ENCODE measurements at regions not wholly inside any gene's neighbourhood (a gene's known extent, or its start where the extent isn't known, plus 50 kb on each side); places are given as distances from the start of the nearest gene placed in this dataset.
"Not testable (repeated sequence)": the region's sequence is repeated elsewhere in the genome, so short reads cannot be mapped to it uniquely, and the experiment has no call there.

DNA sequence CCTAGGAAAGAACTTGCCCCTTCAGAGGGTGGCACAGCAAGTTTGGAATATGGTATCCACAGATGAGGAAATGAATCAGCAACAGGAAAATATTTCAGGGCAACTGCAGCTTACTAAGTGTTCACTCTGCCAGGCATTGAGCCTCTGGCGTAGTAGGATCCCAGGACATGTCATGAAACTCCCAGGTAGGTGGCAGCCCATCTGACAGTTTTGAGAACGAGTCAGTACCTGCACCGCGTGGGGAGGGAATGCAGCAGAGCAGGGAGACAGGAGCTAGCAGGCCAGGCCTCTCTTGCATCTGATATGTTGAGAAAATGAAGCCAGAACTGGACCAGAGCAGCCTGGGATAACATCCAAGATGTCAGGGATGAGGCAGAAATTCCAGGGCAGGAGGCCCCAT lies 208.6 kb downstream of the BCL2L11 start:
- TF ChIP-seq EZH2 (IDR thresholded peaks at IDR 0.05; ENCODE audit: low read length, missing control alignments); CTCF (conservative IDR thresholded peaks at IDR 0.05 in 1 of 2, IDR thresholded peaks at IDR 0.05 in 1 of 2; ENCODE audit: low read depth in 1 of 2, low read length in 2 of 2): not testable (repeated sequence)
